ENCODE measurements at regions not wholly inside any gene's neighbourhood (a gene's known extent, or its start where the extent isn't known, plus 50 kb on each side); places are given as distances from the start of the nearest gene placed in this dataset.

DNA sequence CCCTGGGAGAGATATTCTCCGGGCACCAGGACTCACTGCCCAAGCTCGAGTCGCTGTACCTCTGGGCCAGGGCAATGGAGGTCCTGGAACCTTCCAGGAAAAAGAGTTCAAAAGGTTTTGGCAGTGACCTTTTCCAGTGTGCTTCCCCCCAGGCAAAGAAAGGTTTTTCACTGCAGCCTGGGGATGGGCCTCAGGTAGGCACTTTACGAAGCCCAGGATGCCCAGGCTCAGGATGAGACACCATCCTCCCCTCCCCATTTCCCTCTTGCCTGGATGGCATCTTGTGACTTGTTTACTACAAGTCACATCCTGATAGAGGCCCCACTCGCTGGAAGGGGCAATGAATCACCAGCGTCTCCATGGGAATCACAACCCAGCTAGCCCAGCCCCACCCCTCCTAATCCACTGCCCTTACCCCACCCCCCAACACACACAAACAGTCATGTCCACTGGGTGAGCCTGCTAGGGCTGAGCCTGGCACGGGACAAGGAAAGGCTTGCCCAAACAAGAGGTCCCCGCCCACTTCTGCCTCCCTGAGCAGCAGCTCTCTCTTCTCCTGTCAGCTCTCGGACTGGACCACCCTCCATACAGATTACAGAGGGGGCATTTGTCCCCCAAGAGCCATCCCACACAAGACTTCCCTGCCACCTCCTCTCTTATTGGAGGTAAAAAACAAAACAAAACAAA lies 93.8 kb upstream of the SMNDC1 start:
- DNase-seq (ENCODE audit: low read depth in 3 of 3), result no peak

DNA sequence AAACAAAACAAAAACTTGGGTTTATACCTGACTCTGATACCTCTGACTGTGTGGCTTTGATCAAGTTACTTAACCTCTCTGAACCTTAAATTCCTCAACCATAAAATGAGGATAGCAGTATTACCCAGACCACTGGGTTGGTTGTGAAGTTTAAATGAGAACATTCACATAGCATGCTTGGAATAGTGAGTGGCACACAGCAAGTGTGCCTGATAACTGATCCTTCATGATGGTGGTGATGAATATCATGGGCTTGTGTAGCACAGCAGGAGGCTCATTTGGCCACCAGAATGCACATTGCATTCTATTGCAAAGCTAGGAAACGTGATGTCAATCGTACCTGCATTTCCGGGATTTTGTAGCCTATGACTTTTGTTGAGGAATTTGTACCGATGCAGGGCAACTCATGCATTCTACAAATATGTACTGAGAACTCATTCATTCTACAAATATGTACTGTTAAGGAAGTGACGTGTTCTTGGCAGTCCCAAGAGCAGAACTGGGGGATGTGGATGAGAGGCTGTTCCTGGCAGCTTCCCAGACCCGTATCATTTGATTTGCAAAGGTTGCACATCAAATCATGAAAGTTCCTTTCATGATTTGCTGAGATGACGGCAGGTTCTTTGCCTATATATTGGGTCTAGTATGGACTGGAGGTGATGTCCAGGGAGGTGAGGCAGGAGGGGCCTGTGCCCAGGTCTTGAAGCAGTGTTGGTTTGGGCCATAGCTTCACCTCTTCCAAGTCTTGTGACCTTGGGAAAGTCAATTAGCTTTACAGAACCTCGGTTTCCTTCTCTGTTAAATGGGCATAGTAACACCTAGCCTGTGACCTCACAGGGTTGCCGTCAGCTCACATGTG lies 94.6 kb upstream of the SMNDC1 start:
- no peak for DNase-seq (ENCODE audit: low read depth in 3 of 3)

GRCh38 chr10:110399965-110400933 lies 95.5 kb upstream of the SMNDC1 start:
- no peak for DNase-seq (ENCODE audit: low read depth in 3 of 3)

GRCh38 chr10:110401401-110402076 lies 96.2 kb upstream of the DUSP5 start:
- DNase-seq (ENCODE audit: low read depth in 3 of 3), result no peak

- DNase-seq (ENCODE audit: low read depth in 3 of 3), result no peak
Observed at GRCh38 chr10:110402077-110402416, 95.7 kb upstream of the DUSP5 start.

GRCh38 chr10:110403593-110403992 lies 94.1 kb upstream of the DUSP5 start:
- DNase-seq (ENCODE audit: low read depth in 3 of 3), result no peak

DNA sequence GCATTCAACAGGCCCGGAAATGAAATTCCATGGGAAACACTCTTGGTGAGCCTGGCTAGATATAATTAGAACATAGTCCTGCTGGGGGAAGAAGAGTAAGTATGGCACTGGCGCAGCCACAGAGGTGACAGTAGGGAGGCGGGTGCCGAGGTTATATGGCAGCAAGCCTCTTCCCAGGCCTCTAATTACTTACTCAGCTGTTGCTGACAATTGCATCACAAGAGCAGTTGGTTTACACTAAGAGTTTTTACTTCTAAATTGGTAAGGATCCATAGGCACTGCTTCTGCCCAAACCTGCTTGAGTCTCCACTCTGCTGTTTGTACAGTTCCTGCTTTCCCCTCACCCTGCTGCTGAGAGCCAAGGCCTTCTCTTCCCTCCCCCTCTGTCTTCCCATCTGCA lies 93.3 kb upstream of the DUSP5 start:
- no peak for DNase-seq (ENCODE audit: low read depth in 3 of 3)

GRCh38 chr10:110404825-110405224 lies 92.9 kb upstream of the DUSP5 start:
- DNase-seq (ENCODE audit: low read depth in 3 of 3), result no peak

GRCh38 chr10:110405380-110405779 lies 92.3 kb upstream of the DUSP5 start:
- DNase-seq (ENCODE audit: low read depth in 3 of 3), result no peak

DNA sequence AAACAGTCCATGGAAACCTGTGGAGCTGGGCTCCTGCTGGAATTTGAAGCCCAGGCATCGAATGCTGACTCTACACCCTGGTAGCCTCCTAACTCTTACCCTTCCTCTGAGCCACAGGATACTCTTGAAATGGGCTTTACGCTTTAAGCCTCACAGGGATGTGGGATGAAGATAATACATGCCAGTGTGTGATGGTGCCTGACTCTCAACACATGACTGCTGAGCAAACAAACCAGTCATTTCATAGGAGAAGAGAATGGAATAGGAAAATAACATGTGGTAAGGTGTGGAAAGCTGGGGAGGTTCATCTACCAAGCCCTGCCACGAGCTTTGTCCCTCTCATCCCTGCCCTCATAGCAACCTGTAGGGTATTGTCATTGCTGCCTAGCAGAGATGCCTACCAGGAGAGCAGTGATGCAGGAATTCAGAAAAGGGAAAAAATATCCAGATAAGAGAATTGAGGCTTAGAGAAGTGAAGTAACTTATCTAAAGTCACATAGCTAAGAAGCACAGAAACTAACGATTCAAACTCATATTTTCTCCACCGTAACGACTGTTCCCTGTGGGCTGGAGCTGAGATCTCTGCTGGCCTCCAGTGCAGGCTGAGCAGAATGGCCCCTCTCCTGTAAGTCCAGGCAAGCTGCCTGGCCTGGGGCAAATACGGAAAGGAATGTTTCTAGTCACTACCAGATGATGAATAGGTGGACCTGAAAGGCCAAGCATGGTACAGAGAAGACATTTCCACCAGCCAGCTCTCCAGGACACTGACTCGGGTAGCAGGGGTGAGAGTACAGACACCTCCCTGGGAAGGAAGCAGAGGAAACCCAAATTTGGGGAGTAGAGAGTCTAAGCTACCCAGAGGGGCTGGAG lies 90.2 kb upstream of the DUSP5 start:
- DNase-seq (ENCODE audit: low read depth in 3 of 3), result no peak

DNA sequence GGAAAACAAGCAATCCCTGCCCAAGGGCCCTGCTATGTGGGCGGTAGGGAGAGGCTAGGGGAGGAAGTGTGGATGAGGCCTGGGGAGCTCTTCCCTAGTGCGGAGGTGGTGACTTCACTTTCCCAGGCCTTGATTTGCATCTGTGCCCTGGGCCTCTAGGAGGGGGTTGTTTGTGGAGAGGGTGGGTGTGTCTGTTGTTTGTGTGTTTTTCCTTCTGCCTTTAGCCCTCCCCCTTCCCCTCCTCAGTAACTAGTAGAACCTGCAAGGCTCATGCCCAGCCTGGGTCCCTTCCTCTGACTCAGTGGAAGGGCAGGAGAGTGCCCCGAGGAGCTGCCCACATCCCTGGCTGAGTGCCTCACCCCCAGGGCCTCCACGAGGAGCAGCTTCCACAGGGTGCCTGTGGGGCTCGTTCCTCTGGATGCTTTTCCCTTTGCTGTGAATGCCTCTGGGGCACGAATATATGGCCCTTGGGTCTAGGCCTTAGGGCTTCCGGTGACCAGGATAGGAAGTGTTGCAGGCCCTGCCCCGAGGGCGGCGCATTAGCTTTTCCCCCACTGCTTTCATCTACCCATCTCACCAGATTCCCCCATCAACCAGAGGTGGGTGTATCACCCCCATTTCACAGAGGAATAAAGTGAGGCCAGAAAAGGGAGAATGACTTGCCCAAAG lies 89.4 kb upstream of the DUSP5 start:
- no peak for DNase-seq (ENCODE audit: low read depth in 3 of 3)

DNA sequence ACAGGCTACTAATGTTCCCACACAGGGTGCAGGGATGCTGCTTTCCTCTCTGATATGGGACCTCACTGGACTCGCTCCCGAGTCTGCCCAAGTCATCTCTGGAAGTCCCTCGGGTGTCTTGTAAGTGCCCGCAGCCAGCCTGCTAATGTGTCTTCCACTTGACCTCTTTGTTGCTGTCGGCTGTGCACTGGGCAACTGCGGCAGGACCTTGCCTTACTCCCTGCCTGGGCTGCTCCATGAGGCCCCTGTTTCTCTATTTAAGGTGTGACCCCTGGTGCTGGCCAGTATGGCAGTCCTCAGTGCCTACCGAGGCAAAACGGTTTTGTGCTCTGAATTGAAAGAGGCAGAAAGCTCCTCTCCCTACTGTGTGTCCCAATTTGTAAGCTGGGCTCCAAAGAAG lies 88.8 kb upstream of the DUSP5 start:
- DNase-seq (ENCODE audit: low read depth in 3 of 3), result no peak

DNA sequence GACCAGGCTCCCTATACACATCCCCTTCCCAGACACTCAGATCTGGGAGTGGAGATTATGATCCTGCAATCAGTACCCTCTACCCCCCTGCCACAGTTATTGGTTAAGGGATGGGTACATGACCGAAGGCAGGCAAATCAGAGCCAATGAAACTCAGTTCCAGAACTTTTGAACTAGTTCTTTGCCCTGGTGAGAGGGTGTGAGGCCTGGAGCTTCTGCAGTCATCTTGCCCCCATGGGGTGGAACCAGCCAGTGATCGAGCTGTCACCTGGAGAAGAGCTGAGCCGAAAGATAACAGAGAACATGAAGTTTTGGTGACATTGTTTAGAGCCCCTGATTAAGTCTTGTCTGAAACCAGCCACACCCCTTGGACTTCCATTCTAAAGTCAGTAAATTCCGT lies 88.2 kb upstream of the DUSP5 start:
- no peak for DNase-seq (ENCODE audit: low read depth in 3 of 3)

- no peak for DNase-seq (ENCODE audit: low read depth in 3 of 3)
Observed at GRCh38 chr10:110409926-110410325, 87.8 kb upstream of the DUSP5 start.

GRCh38 chr10:110410329-110411046 lies 87.2 kb upstream of the DUSP5 start:
- DNase-seq (ENCODE audit: low read depth in 3 of 3), result no peak

GRCh38 chr10:110411047-110411410 lies 86.7 kb upstream of the DUSP5 start:
- no peak for DNase-seq (ENCODE audit: low read depth in 3 of 3)

DNA sequence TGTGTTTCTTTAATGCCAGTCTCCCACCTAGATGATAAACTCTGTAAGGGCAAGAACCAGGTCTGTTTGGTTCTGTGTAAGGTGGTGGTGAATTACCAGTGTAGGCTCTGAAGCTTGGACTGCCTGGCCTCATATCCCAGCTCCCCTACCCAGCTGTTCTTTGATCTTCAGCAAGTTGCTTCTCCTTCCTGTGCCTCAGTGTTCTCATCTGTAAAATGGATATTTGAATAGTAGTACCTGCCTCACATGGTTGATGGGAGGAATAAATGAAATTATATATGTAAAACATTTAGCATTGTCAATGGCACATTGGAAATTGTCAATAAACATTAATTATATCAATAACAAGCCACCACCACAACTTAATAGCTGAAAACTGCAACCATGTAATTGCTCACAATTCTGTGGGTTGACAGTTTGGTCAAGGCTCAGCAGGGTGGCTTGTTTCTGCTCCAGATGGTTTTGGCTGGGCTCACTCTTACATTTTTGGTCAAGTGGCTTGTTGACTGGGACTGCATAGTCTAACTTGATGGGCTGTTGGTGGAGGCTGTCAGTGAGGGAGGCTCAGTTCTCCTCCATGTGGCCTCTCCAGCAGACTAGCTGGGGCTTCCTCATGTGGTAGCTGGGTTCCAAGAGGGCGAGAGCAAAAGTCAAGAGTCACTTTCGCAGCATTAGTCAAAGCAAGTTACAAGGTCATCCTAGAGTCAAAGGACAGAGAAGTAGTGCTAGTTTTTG lies 84.5 kb upstream of the DUSP5 start:
- DNase-seq (ENCODE audit: low read depth in 3 of 3), result no peak

DNA sequence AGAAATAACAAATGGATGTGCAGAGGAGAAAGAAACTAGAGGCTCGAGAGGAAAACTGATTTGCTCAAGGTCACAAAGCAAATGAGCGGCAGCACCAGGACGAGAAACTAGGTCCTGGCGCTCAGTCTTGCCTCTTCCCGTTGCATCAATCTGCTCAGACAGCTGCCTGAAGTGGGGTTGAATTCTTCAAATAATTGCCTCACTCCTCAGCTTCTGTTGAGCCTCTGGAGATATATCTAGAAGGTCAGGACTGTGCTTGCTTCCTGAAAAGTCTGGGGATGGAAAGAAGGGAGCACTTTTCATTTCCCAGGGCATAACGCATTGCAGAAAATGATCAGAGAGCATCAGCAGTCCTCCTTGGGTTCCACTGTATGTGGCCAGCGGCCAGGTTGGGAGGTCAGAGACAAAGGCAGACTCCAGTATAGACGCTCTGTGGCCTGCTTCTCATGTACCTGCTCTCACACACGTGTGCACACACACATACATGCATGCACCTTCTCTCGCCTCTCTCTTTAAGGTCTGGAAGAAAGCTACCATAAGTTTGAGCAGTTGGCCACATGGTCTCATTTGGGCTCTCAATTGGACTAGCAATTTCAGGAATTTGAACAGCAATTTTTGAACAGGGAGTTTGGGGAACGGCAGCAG lies 83.7 kb upstream of the DUSP5 start:
- no peak for DNase-seq (ENCODE audit: low read depth in 3 of 3)
